Spleen (tissue), 11 donors: ENCODE measurements at regions not wholly inside any gene's neighbourhood (a gene's known extent, or its start where the extent isn't known, plus 50 kb on each side); places are given as distances from the start of the nearest gene placed in this dataset.

ENCODE experiments used
- DNase-seq: peaks from one replicate; pipeline ENCODE4 v3.0.0-alpha.2; 2020
- H3K27ac ChIP-seq, 8 donors: fragments of 200-600 bp; sonication (generic) in 7 of 8; 1 replicate in 4 of 8; 2 replicates in 4 of 8; pipeline versions ENCODE4 v1.5.0 to v1.8.0; 2016 to 2021; ENCODE audit warnings: inconsistent platforms in 4 of 8, mild to moderate bottlenecking in 4 of 8, moderate library complexity in 1 of 8
- H3K27me3 ChIP-seq, 7 donors: fragments of 200-600 bp; sonication (generic) in 6 of 7; replicated peaks in 1 of 7; 1 replicate in 4 of 7; 2 replicates in 3 of 7; pipeline versions ENCODE4 v1.5.0 to v1.8.0; 2016 to 2021; ENCODE audit warnings: inconsistent platforms in 3 of 7, mild to moderate bottlenecking in 1 of 7
- H3K36me3 ChIP-seq, 6 donors: fragments of 200-600 bp; sonication (generic) in 5 of 6; 1 replicate in 4 of 6; 2 replicates in 2 of 6; pipeline versions ENCODE4 v1.5.0 to v1.8.0; 2016 to 2021; ENCODE audit warnings: inconsistent platforms in 2 of 6
- H3K4me1 ChIP-seq, 6 donors: fragments of 200-600 bp; sonication (generic) in 5 of 6; 1 replicate in 3 of 6; 2 replicates in 3 of 6; pipeline versions ENCODE4 v1.5.0 to v1.8.0; 2016 to 2021; ENCODE audit warnings: inconsistent platforms in 3 of 6
- H3K4me3 ChIP-seq, 8 donors: fragments of 200-600 bp; sonication (generic) in 7 of 8; 1 replicate in 4 of 8; 2 replicates in 4 of 8; pipeline versions ENCODE4 v1.5.0 to v1.8.0; 2016 to 2021; ENCODE audit warnings: inconsistent platforms in 4 of 8, mild to moderate bottlenecking in 4 of 8, moderate library complexity in 2 of 8
- H3K9me3 ChIP-seq, 8 donors: fragments of 200-600 bp; sonication (generic) in 7 of 8; 1 replicate in 4 of 8; 2 replicates in 4 of 8; pipeline versions ENCODE4 v1.5.0 to v1.8.0; 2016 to 2021; ENCODE audit warnings: inconsistent platforms in 4 of 8
- POLR2A ChIP-seq, 3 donors: fragments of 450-650 bp; IDR thresholded peaks; one replicate each; pipeline ENCODE4 v1.5.1; 2017; ENCODE audit warnings: antibody characterized with exemption in 3 of 3, mild to moderate bottlenecking in 1 of 3
- POLR2AphosphoS5 ChIP-seq, 3 donors: sonication (generic); formaldehyde crosslinking; IDR thresholded peaks; one replicate each; pipeline ENCODE4 v1.5.1; 2017; ENCODE audit warnings: antibody characterized with exemption in 3 of 3
- WGBS, 5 donors: extraction: QIAGEN DNeasy Blood & Tissue Kit in 3 of 5; methylation state at CpG; one replicate each; pipeline versions ENCODE4 v1.1.5 to v1.1.7; 2013 to 2018; 5-methylcytosine and 5-hydroxymethylcytosine counted together
- intact Hi-C: fragments of 100-400 bp; cut with DNase I; formaldehyde crosslinking; loops from one replicate; pipeline ENCODE4 v1.15.0; 2023; ENCODE audit warnings: low total_unique reads
- TF ChIP-seq, protein P1 (sequence below), 11 experiments: fragments of 200-600 bp in 7 of 11; fragments of 450-650 bp in 4 of 11; sonication (generic) in 4 of 11; IDR thresholded peaks in 8 of 11; conservative IDR thresholded peaks in 3 of 11; 1 replicate in 7 of 11; 2 replicates in 4 of 11; pipeline versions ENCODE4 v1.4.0 to v1.8.0; 2016 to 2021; ENCODE audit warnings: antibody characterized with exemption in 11 of 11, inconsistent platforms in 4 of 11, mild to moderate bottlenecking in 1 of 11
- donor health status: healthy with polysubstance abuse.
- donor health status: DM: no; HTN: no; CAD: no; lungs with moderate emphysema.
- donor health status: DM: no; HTN: no; CAD: no.
- donor health status: Bipolar disorder and iron deficiency.
- donor health status: healthy.
- donor health status: DM: no; HTN: no; CAD: no.
- donor health status: DM: yes; HTN: yes; CAD: no.

DNA sequence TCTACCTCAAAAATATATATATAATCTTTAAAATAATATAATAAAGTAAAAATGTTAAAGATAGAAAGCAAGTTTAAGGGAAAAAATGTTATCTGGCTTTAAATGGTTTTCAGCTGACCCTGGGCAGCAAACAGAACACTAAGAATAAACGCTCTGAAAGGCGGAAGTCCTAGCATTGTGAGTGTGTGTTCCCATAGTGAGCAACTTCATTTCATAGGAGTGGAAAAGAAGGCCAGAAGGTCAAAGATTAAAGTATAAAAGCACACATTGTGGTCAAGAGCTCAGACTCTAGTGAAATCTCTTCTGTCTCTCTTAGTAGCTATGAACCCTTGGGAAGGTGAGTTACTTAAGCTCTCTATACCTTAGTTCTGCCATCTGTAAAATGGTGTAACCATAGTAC is 374.4 kb downstream of the ENC1 start:
- Histone ChIP-seq H3K4me3 (no peak overlapping the region), H3K9me3 (no peaks in the 10 kb centered on the region), H3K36me3 (no peaks in the 10 kb centered on the region), H3K27me3 (no peaks in the 10 kb centered on the region), H3K4me1 (peaks cover 0 to 6% (median 2%) of the 10 kb centered on the region in 6 donors), H3K27ac (peak overlapping the region in 2 of 8 donors; percentile 31 to 41)
- 62 to 85% (median 71%) methylated on average over 2 of the region's 2 CpGs for WGBS, 5 donors
- DNase-seq = no peak
- TF ChIP-seq, protein P1, sequence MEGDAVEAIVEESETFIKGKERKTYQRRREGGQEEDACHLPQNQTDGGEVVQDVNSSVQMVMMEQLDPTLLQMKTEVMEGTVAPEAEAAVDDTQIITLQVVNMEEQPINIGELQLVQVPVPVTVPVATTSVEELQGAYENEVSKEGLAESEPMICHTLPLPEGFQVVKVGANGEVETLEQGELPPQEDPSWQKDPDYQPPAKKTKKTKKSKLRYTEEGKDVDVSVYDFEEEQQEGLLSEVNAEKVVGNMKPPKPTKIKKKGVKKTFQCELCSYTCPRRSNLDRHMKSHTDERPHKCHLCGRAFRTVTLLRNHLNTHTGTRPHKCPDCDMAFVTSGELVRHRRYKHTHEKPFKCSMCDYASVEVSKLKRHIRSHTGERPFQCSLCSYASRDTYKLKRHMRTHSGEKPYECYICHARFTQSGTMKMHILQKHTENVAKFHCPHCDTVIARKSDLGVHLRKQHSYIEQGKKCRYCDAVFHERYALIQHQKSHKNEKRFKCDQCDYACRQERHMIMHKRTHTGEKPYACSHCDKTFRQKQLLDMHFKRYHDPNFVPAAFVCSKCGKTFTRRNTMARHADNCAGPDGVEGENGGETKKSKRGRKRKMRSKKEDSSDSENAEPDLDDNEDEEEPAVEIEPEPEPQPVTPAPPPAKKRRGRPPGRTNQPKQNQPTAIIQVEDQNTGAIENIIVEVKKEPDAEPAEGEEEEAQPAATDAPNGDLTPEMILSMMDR (IDR thresholded peaks at IDR 0.05 in 8 of 11, conservative IDR thresholded peaks at IDR 0.05 in 3 of 11) = no peak
- TF ChIP-seq POLR2A (IDR thresholded peaks at IDR 0.05) (no peak), POLR2AphosphoS5 (IDR thresholded peaks at IDR 0.05) (no peak)
- intact Hi-C loops = no loop called here

DNA sequence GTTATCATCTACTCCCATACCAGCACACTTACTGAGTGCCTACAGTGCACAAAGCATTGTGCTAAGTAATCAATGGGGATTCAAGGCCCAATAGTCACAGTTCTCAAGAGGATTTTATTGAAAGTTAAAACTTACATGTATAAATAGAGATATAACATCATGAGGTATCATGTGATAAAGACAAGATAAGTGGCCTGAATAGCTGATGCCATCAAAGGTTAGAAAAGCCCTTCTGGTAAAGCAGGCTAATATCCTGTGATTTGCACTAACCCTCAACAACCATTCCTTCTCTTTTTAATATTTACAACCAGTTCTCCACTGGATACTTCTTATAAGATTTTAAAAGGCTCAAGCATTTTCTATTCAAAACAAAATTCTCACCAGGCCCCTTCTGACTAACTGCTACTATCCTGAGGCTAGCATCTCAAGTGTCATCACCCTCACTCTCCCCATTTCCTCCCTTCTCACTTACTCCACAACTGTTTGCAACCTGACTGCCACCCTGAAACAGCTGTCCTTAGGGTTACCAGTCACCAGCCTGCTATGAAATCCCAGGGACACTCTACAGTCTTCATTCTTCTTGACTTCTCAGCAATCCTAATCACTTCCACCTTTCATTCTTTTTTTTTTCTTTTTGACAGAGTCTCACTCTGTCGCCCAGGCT is 377.9 kb downstream of the ENC1 start:
- no peaks in the 10 kb centered on the region for H3K9me3 ChIP-seq
- intact Hi-C loops = no loop called here
- no peaks in the 10 kb centered on the region for H3K27me3 ChIP-seq
- no peaks in the 10 kb centered on the region for H3K36me3 ChIP-seq
- TF ChIP-seq POLR2AphosphoS5 (IDR thresholded peaks at IDR 0.05) (no peak), POLR2A (IDR thresholded peaks at IDR 0.05) (no peak)
- TF ChIP-seq, protein P1 (IDR thresholded peaks at IDR 0.05 in 8 of 11, conservative IDR thresholded peaks at IDR 0.05 in 3 of 11) = no peak
- 86 to 95% (median 93%) methylated on average over 1 of the region's 1 CpG for WGBS, 5 donors
- no peak overlapping the region for H3K4me3 ChIP-seq
- no peak overlapping the region for H3K27ac ChIP-seq
- peaks cover 8 to 18% (median 13%) of the 10 kb centered on the region in 6 donors for H3K4me1 ChIP-seq
- DNase-seq = no peak

- peaks cover 10 to 26% (median 20%) of the 10 kb centered on the region in 6 donors for H3K4me1 ChIP-seq
- DNase-seq = no peak
- intact Hi-C loops = no loop called here
- H3K27ac ChIP-seq = no peak overlapping the region
- TF ChIP-seq POLR2AphosphoS5 (IDR thresholded peaks at IDR 0.05) (no peak), POLR2A (IDR thresholded peaks at IDR 0.05) (no peak)
- no peaks in the 10 kb centered on the region for H3K36me3 ChIP-seq
- WGBS, 5 donors = 68 to 80% (median 72%) methylated on average over 3 of the region's 3 CpGs
- H3K9me3 ChIP-seq = no peaks in the 10 kb centered on the region
- H3K4me3 ChIP-seq = no peak overlapping the region
- H3K27me3 ChIP-seq = no peaks in the 10 kb centered on the region
These were observed 378.7 kb downstream of the ENC1 start for GRCh38 chr5:74261866-74262265.

GRCh38 chr5:74261421-74261820 is 379.1 kb downstream of the ENC1 start:
- Histone ChIP-seq H3K4me1 (peaks cover 10 to 31% (median 23%) of the 10 kb centered on the region in 6 donors), H3K27ac (no peak overlapping the region), H3K4me3 (no peak overlapping the region), H3K27me3 (no peaks in the 10 kb centered on the region), H3K9me3 (no peaks in the 10 kb centered on the region), H3K36me3 (no peaks in the 10 kb centered on the region)
- WGBS, 5 donors = 58 to 70% (median 62%) methylated on average over 3 of the region's 3 CpGs
- TF ChIP-seq, protein P1 (IDR thresholded peaks at IDR 0.05 in 8 of 11, conservative IDR thresholded peaks at IDR 0.05 in 3 of 11) = no peak
- TF ChIP-seq POLR2AphosphoS5 (IDR thresholded peaks at IDR 0.05) (no peak), POLR2A (IDR thresholded peaks at IDR 0.05) (no peak)
- no peak for DNase-seq
- intact Hi-C loops = no loop called here
